PC-9 (cell line): ENCODE measurements at regions not wholly inside any gene's neighbourhood (a gene's known extent, or its start where the extent isn't known, plus 50 kb on each side); places are given as distances from the start of the nearest gene placed in this dataset.

Source experiments
- BruUV-seq: library from RNA; stranded (reverse); fragments of 400-500 nt; replicated peaks from 2 replicates; lab custom pipeline; 2021; lab: Mats Ljungman, UMichigan
- CTCF ChIA-PET: fragments of 300-600 bp; sonication (Branson Sonifier 250); formaldehyde crosslinking; loops from one replicate; lab custom pipeline; 2022; ENCODE audit warnings: antibody characterized with exemption; lab: Charles Lee
- POLR2A ChIA-PET: fragments of 300-600 bp; sonication (Branson Sonifier 250); formaldehyde crosslinking; loops from one replicate; lab custom pipeline; 2022; ENCODE audit warnings: antibody characterized with exemption; ENCODE audit not compliant: unreplicated experiment; lab: Charles Lee
- DNase-seq, 2 experiments: peaks; one replicate each; pipeline versions ENCODE4 v3.0.0 to v3.0.0-alpha.2; 2015 to 2022; ENCODE audit warnings: mixed read lengths in 1 of 2
- H2AFZ ChIP-seq: fragments of 200-600 bp; sonication (generic); 2 replicates; pipeline ENCODE4 v1.8.1; 2017; ENCODE audit warnings: antibody characterized with exemption
- H3F3A ChIP-seq: fragments of 200-600 bp; sonication (generic); 2 replicates; pipeline ENCODE4 v1.8.1; 2017; ENCODE audit warnings: antibody characterized with exemption, mild to moderate bottlenecking, low read depth; ENCODE audit not compliant: insufficient read depth
- H3K27ac ChIP-seq: fragments of 200-600 bp; sonication (generic); 2 replicates; pipeline ENCODE4 v1.6.1; 2016; ENCODE audit warnings: mixed run types
- H3K27me3 ChIP-seq: fragments of 200-600 bp; sonication (generic); 2 replicates; pipeline ENCODE4 v1.6.1; 2016; ENCODE audit warnings: low read depth, mixed run types; ENCODE audit not compliant: insufficient read depth
- H3K36me3 ChIP-seq: fragments of 200-600 bp; sonication (generic); 2 replicates; pipeline ENCODE4 v1.6.1; 2016; ENCODE audit warnings: low read depth, mixed run types
- H3K4me1 ChIP-seq: fragments of 200-600 bp; sonication (generic); replicated peaks from 2 replicates; pipeline ENCODE4 v1.6.1; 2016; ENCODE audit warnings: mixed run types; ENCODE audit not compliant: insufficient read depth
- H3K4me2 ChIP-seq: fragments of 200-600 bp; sonication (generic); 2 replicates; pipeline ENCODE4 v1.6.1; 2017; ENCODE audit warnings: mixed run types
- H3K4me3 ChIP-seq: fragments of 200-600 bp; sonication (generic); 2 replicates; pipeline ENCODE4 v1.6.1; 2016; ENCODE audit warnings: mixed run types
- H3K79me2 ChIP-seq: fragments of 200-600 bp; sonication (generic); 2 replicates; pipeline ENCODE4 v1.6.1; 2017; ENCODE audit warnings: low read depth, mixed run types
- H3K9me2 ChIP-seq: fragments of 200-600 bp; sonication (generic); 2 replicates; pipeline ENCODE4 v1.8.1; 2017; ENCODE audit warnings: mild to moderate bottlenecking; ENCODE audit not compliant: insufficient read depth
- H3K9me3 ChIP-seq: fragments of 200-600 bp; sonication (generic); 2 replicates; pipeline ENCODE4 v1.8.1; 2016; ENCODE audit warnings: low read depth; ENCODE audit not compliant: insufficient read depth
- H4K20me1 ChIP-seq: fragments of 200-600 bp; sonication (generic); 2 replicates; pipeline ENCODE4 v1.8.1; 2017; ENCODE audit not compliant: insufficient read depth
- EZH2 ChIP-seq: fragments of 200-600 bp; sonication (generic); IDR thresholded peaks from 2 replicates; pipeline ENCODE4 v1.8.0; 2017; ENCODE audit warnings: antibody characterized with exemption, low read depth
- intact Hi-C: fragments of 100-400 bp; cut with micrococcal nuclease; formaldehyde crosslinking; loops from one replicate; pipeline ENCODE4 v1.10.0; 2022; ENCODE audit not compliant: unreplicated experiment
- TF ChIP-seq, protein P1 (sequence below): fragments of 200-600 bp; sonication (generic); conservative IDR thresholded peaks from 2 replicates; pipeline ENCODE4 v1.6.1; 2017; ENCODE audit warnings: mixed run types, antibody characterized with exemption, mild to moderate bottlenecking, moderate library complexity

DNA sequence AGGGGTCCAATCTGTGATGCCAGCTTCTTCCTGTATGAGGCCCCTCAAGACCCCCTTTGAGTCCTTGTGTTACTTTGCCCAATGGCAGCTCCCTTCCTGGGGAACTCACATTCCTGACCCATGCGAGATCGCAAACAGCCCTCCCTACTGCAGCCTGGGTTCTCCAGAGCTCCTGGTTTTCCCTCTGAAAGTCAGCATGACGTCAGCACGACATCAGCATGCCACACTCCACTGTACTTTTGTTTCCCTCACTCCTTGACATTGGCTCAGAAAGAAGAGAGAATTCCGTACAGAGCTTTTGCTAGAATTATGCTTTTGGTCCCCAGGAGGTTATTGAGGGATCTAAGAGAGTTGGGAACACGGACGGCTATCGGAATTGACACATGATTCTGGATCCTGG, 168.1 kb upstream of the PIRT start:
- no peaks in the 10 kb centered on the region for H3F3A ChIP-seq
- no peaks in the 10 kb centered on the region for H3K36me3 ChIP-seq
- POLR2A ChIA-PET: no interaction called here
- H3K4me2 ChIP-seq: no peak overlapping the region
- BruUV-seq: no TSS peak
- no peaks in the 10 kb centered on the region for H3K27me3 ChIP-seq
- H3K9me2 ChIP-seq: no peaks in the 10 kb centered on the region
- DNase-seq: no peak
- no peaks in the 10 kb centered on the region for H4K20me1 ChIP-seq
- H3K79me2 ChIP-seq: no peaks in the 10 kb centered on the region
- H3K9me3 ChIP-seq: no peaks in the 10 kb centered on the region
- TF ChIP-seq, protein P1, sequence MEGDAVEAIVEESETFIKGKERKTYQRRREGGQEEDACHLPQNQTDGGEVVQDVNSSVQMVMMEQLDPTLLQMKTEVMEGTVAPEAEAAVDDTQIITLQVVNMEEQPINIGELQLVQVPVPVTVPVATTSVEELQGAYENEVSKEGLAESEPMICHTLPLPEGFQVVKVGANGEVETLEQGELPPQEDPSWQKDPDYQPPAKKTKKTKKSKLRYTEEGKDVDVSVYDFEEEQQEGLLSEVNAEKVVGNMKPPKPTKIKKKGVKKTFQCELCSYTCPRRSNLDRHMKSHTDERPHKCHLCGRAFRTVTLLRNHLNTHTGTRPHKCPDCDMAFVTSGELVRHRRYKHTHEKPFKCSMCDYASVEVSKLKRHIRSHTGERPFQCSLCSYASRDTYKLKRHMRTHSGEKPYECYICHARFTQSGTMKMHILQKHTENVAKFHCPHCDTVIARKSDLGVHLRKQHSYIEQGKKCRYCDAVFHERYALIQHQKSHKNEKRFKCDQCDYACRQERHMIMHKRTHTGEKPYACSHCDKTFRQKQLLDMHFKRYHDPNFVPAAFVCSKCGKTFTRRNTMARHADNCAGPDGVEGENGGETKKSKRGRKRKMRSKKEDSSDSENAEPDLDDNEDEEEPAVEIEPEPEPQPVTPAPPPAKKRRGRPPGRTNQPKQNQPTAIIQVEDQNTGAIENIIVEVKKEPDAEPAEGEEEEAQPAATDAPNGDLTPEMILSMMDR: no peak
- TF ChIP-seq EZH2: no peak
- intact Hi-C loops: no loop called here
- H3K27ac ChIP-seq: no peak overlapping the region
- H2AFZ ChIP-seq: no peak overlapping the region
- H3K4me1 ChIP-seq: no peaks in the 10 kb centered on the region
- no peak overlapping the region for H3K4me3 ChIP-seq
- CTCF ChIA-PET: no interaction called here

DNA sequence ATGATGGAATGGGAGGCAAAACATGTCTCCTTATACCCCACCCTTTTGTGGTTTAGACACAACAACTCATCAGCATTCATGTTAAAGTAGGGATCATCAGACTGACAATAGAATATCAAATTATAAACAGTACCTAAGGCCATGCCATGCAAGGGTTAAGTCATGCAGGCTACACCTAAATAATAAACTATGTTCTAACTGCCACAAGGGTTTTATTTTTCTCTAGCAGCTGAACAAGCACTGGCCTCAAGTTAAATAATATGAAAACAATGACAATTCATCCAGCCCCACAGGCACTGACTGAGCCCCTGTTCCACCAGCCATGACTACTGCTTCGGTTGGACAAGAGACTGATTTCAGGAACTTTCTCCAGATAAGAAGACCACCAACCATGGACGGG, 164.5 kb upstream of the PIRT start:
- H3K36me3 ChIP-seq: no peaks in the 10 kb centered on the region
- no TSS peak for BruUV-seq
- H3K4me3 ChIP-seq: no peak overlapping the region
- intact Hi-C loops: no loop called here
- H3K79me2 ChIP-seq: no peaks in the 10 kb centered on the region
- no peaks in the 10 kb centered on the region for H3K9me3 ChIP-seq
- H3F3A ChIP-seq: no peaks in the 10 kb centered on the region
- no peak overlapping the region for H3K27ac ChIP-seq
- no peaks in the 10 kb centered on the region for H3K9me2 ChIP-seq
- DNase-seq: no peak
- TF ChIP-seq, protein P1: no peak
- no peak for TF ChIP-seq EZH2
- H3K4me2 ChIP-seq: no peak overlapping the region
- H4K20me1 ChIP-seq: no peaks in the 10 kb centered on the region
- POLR2A ChIA-PET: no interaction called here
- CTCF ChIA-PET: no interaction called here
- H2AFZ ChIP-seq: no peak overlapping the region
- no peaks in the 10 kb centered on the region for H3K4me1 ChIP-seq
- H3K27me3 ChIP-seq: no peaks in the 10 kb centered on the region

- Histone ChIP-seq H3K9me3 (no peaks in the 10 kb centered on the region), H2AFZ (no peak overlapping the region), H3K4me3 (no peak overlapping the region), H3K36me3 (no peaks in the 10 kb centered on the region), H3F3A (no peaks in the 10 kb centered on the region), H3K27me3 (no peaks in the 10 kb centered on the region), H3K4me1 (no peaks in the 10 kb centered on the region), H3K4me2 (no peak overlapping the region), H3K9me2 (no peaks in the 10 kb centered on the region), H3K79me2 (no peaks in the 10 kb centered on the region), H3K27ac (no peak overlapping the region), H4K20me1 (no peaks in the 10 kb centered on the region)
- no peak for DNase-seq
- intact Hi-C loops: no loop called here
- ChIA-PET CTCF (no interaction called here), POLR2A (no interaction called here)
- TF ChIP-seq, protein P1: no peak
- no peak for TF ChIP-seq EZH2
- no TSS peak for BruUV-seq
Observed at GRCh38 chr17:11001651-11002050, 163.8 kb upstream of the PIRT start.
